Keratinocyte (primary cell): ENCODE measurements at regions not wholly inside any gene's neighbourhood (a gene's known extent, or its start where the extent isn't known, plus 50 kb on each side); places are given as distances from the start of the nearest gene placed in this dataset.

ENCODE experiments used
- DNase-seq: peaks from one replicate; pipeline ENCODE4 v3.0.0-alpha.2; 2011; ENCODE audit warnings: low read depth, missing footprints, low spot score
- FAIRE-seq: peaks from 2 replicates; lab custom pipeline; 2011; peaks lifted over from hg19 to GRCh38; lab: Jason Lieb, UNC
- H2AFZ ChIP-seq: 2 replicates; pipeline ENCODE4 v1.6.0; 2012; ENCODE audit warnings: low read length, control low read depth, inconsistent platforms; ENCODE audit not compliant: control insufficient read depth
- H3K27ac ChIP-seq: 2 replicates; pipeline ENCODE4 v1.5.1; 2011; ENCODE audit warnings: low read length; ENCODE audit not compliant: control insufficient read depth, insufficient read depth
- H3K27me3 ChIP-seq: 3 replicates; pipeline ENCODE4 v1.6.0; 2011; ENCODE audit warnings: low read length; ENCODE audit not compliant: control insufficient read depth, insufficient read depth; ENCODE audit errors: extremely low read depth
- H3K36me3 ChIP-seq, 2 experiments: 2 replicates in 1 of 2; 3 replicates in 1 of 2; pipeline ENCODE4 v1.5.1; 2011; ENCODE audit warnings: low read length in 2 of 2, mild to moderate bottlenecking in 1 of 2; ENCODE audit not compliant: control insufficient read depth in 2 of 2, insufficient read depth in 2 of 2; ENCODE audit errors: extremely low read depth in 1 of 2
- H3K4me1 ChIP-seq: 3 replicates; pipeline ENCODE4 v1.5.1; 2011; ENCODE audit warnings: low read length; ENCODE audit not compliant: control insufficient read depth, insufficient read depth; ENCODE audit errors: extremely low read depth
- H3K4me2 ChIP-seq: 3 replicates; pipeline ENCODE4 v1.6.0; 2011; ENCODE audit warnings: low read depth, low read length; ENCODE audit not compliant: control insufficient read depth, insufficient read depth; ENCODE audit errors: extremely low read depth
- H3K4me3 ChIP-seq, 3 experiments: fragments of 200-600 bp in 1 of 3; sonication (generic) in 1 of 3; 2 replicates in 2 of 3; 3 replicates in 1 of 3; pipeline ENCODE4 v1.5.1; 2011 to 2016; ENCODE audit warnings: low read length in 3 of 3, mild to moderate bottlenecking in 3 of 3, control low read depth in 2 of 3, inconsistent platforms in 1 of 3, low read depth in 1 of 3, mixed read lengths in 1 of 3, mixed run types in 1 of 3, moderate library complexity in 1 of 3; ENCODE audit not compliant: control insufficient read depth in 2 of 3, insufficient read depth in 2 of 3; ENCODE audit errors: extremely low read depth in 1 of 3
- H3K79me2 ChIP-seq: 2 replicates; pipeline ENCODE4 v1.6.0; 2012; ENCODE audit warnings: low read length; ENCODE audit not compliant: control insufficient read depth, insufficient read depth
- H3K9ac ChIP-seq: 3 replicates; pipeline ENCODE4 v1.6.0; 2011; ENCODE audit warnings: low read length; ENCODE audit not compliant: control insufficient read depth, insufficient read depth; ENCODE audit errors: extremely low read depth
- H3K9me1 ChIP-seq: 3 replicates; pipeline ENCODE4 v1.6.0; 2011; ENCODE audit warnings: low read length; ENCODE audit not compliant: control insufficient read depth, insufficient read depth; ENCODE audit errors: extremely low read depth
- H3K9me3 ChIP-seq: 2 replicates; pipeline ENCODE4 v1.5.1; 2012; ENCODE audit warnings: low read depth, low read length; ENCODE audit not compliant: control insufficient read depth
- H4K20me1 ChIP-seq: 3 replicates; pipeline ENCODE4 v1.6.0; 2011; ENCODE audit warnings: low read length; ENCODE audit not compliant: control insufficient read depth, insufficient read depth; ENCODE audit errors: extremely low read depth
- CTCF ChIP-seq, 3 experiments: IDR thresholded peaks in 1 of 3; conservative IDR thresholded peaks in 1 of 3; optimal IDR thresholded peaks in 1 of 3; 2 replicates in 2 of 3; 3 replicates in 1 of 3; pipeline versions ENCODE3 to v1.5.1; 2011; ENCODE audit warnings: low read length in 3 of 3, mild to moderate bottlenecking in 3 of 3, moderate library complexity in 2 of 3, control low read depth in 1 of 3, inconsistent platforms in 1 of 3; ENCODE audit not compliant: insufficient read depth in 2 of 3; ENCODE audit errors: extremely low read depth in 1 of 3
- EZH2 ChIP-seq: IDR thresholded peaks from one replicate; pipeline ENCODE4 v1.6.1; 2012; ENCODE audit warnings: inconsistent platforms, mild to moderate bottlenecking, low read length, moderate library complexity
- dilution Hi-C: fragments of 300-500 bp; cut with MboI; formaldehyde crosslinking; loops from one replicate; pipeline ENCODE4 v1.7.0; 2020; ENCODE audit warnings: low sequenced_read_pairs; ENCODE audit not compliant: extremely low pct_ligation_motif_present

- TF ChIP-seq CTCF (optimal IDR thresholded peaks at IDR 0.05 in 1 of 3, IDR thresholded peaks at IDR 0.05 in 1 of 3, conservative IDR thresholded peaks at IDR 0.05 in 1 of 3; ENCODE audit: extremely low read depth in 1 of 3, insufficient read depth in 2 of 3, low read length in 3 of 3) (no peak), EZH2 (no peak)
- Histone ChIP-seq H3K4me2 (no peak overlapping the region), H4K20me1 (no peaks in the 10 kb centered on the region), H3K79me2 (no peaks in the 10 kb centered on the region), H3K4me3 (no peak overlapping the region), H3K36me3 (no peaks in the 10 kb centered on the region), H3K27ac (no peak overlapping the region), H3K9me1 (no peaks in the 10 kb centered on the region), H2AFZ (no peak overlapping the region), H3K4me1 (no peaks in the 10 kb centered on the region), H3K27me3 (no peaks in the 10 kb centered on the region), H3K9me3 (no peaks in the 10 kb centered on the region), H3K9ac (no peak overlapping the region)
- FAIRE-seq = no peak
- DNase-seq = no peak
- dilution Hi-C loops = no loop called here
These were observed 424.1 kb upstream of the PIK3C3 start for GRCh38 chr18:41530970-41531369.

GRCh38 chr18:41529093-41529492 lies 425.9 kb upstream of the PIK3C3 start:
- no peak for TF ChIP-seq CTCF (optimal IDR thresholded peaks at IDR 0.05 in 1 of 3, IDR thresholded peaks at IDR 0.05 in 1 of 3, conservative IDR thresholded peaks at IDR 0.05 in 1 of 3; ENCODE audit: extremely low read depth in 1 of 3, insufficient read depth in 2 of 3, low read length in 3 of 3)
- TF ChIP-seq EZH2 = no peak

More at GRCh38 chr18:41529093-41529492, 425.9 kb upstream of the PIK3C3 start:
- H3K4me1 ChIP-seq = no peaks in the 10 kb centered on the region
- no peak overlapping the region for H3K4me3 ChIP-seq
- H3K27ac ChIP-seq = no peak overlapping the region
- no peaks in the 10 kb centered on the region for H3K9me1 ChIP-seq
- H2AFZ ChIP-seq = no peak overlapping the region
- dilution Hi-C loops = no loop called here
- H3K9me3 ChIP-seq = no peaks in the 10 kb centered on the region
- no peak for DNase-seq
- H3K27me3 ChIP-seq = no peaks in the 10 kb centered on the region
- no peaks in the 10 kb centered on the region for H3K36me3 ChIP-seq
- no peak for FAIRE-seq
- H3K79me2 ChIP-seq = no peaks in the 10 kb centered on the region
- H4K20me1 ChIP-seq = no peaks in the 10 kb centered on the region
- no peak overlapping the region for H3K4me2 ChIP-seq
- H3K9ac ChIP-seq = no peak overlapping the region
